Neural cell (in vitro differentiated cells): ENCODE measurements at regions not wholly inside any gene's neighbourhood (a gene's known extent, or its start where the extent isn't known, plus 50 kb on each side); places are given as distances from the start of the nearest gene placed in this dataset.

Experiments used
- CTCF ChIP-seq: fragments of 450-650 bp; IDR thresholded peaks from 2 replicates; pipeline ENCODE4 v1.5.1; 2014; ENCODE audit warnings: antibody characterized with exemption, mild to moderate bottlenecking, moderate library complexity; ENCODE audit not compliant: poor library complexity, severe bottlenecking
- EP300 ChIP-seq: fragments of 450-650 bp; conservative IDR thresholded peaks from 2 replicates; pipeline ENCODE4 v1.6.1; 2014; ENCODE audit warnings: antibody characterized with exemption, mild to moderate bottlenecking, moderate library complexity; ENCODE audit not compliant: poor library complexity, severe bottlenecking
- EZH2 ChIP-seq: fragments of 200-600, 300-800 bp; shearing (Covaris generic), sonication (generic); IDR thresholded peaks from 2 replicates; pipeline ENCODE4 v1.6.1; 2014; ENCODE audit warnings: antibody characterized with exemption, low read length, borderline replicate concordance, mild to moderate bottlenecking; ENCODE audit not compliant: insufficient read depth, poor library complexity, severe bottlenecking
- MXI1 ChIP-seq: fragments of 450-650 bp; conservative IDR thresholded peaks from 2 replicates; pipeline ENCODE4 v1.6.1; 2014; ENCODE audit warnings: antibody characterized with exemption, mild to moderate bottlenecking; ENCODE audit not compliant: poor library complexity, severe bottlenecking
- POLR2AphosphoS5 ChIP-seq: IDR thresholded peaks from 2 replicates; pipeline ENCODE4 v1.6.1; 2012
- RAD21 ChIP-seq: fragments of 450-650 bp; conservative IDR thresholded peaks from 2 replicates; pipeline ENCODE4 v1.6.1; 2014; ENCODE audit warnings: antibody characterized with exemption, mild to moderate bottlenecking, moderate library complexity
- REST ChIP-seq: IDR thresholded peaks from 2 replicates; pipeline ENCODE4 v1.6.1; 2012; ENCODE audit warnings: borderline replicate concordance

- no peak for TF ChIP-seq EP300
- no peak for TF ChIP-seq REST
- TF ChIP-seq CTCF = no peak
- no peak for TF ChIP-seq RAD21
- no peak for TF ChIP-seq MXI1
- no peak for TF ChIP-seq EZH2
- TF ChIP-seq POLR2AphosphoS5 = no peak
Observed at GRCh38 chr6:3627956-3628835, 123.3 kb downstream of the PXDC1 start.
